Ammon's horn (tissue), 1 donor: ENCODE measurements at regions not wholly inside any gene's neighbourhood (a gene's known extent, or its start where the extent isn't known, plus 50 kb on each side); places are given as distances from the start of the nearest gene placed in this dataset.

Experiments
- DNase-seq: peaks from one replicate; pipeline ENCODE4 v3.0.0-alpha.2; 2016; ENCODE audit warnings: low spot score

DNA sequence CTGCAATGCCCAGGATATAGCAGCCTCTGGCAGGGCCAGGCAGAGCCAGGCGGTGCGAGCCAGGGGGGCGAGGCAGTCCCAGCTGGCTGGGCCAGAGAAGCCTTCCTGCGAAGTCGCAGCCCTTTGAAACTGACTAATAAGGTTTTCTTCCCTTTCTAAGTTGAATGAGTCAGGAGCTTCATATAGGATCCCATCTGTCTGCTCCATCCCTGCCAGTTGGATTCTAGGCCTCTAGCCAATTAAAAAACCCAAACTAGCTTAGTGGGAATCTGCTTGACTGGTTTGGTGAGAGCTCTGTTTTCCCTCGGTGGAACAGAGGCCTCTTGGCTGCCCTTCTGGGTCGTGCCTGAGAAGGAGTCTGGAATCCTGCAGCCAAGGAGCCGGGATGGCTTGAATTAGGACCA lies 70.1 kb upstream of the RAPGEF1 start:
- DNase-seq = peak; percentile 55

GRCh38 chr9:131808291-131808690 lies 68.4 kb upstream of the RAPGEF1 start:
- no peak for DNase-seq

DNA sequence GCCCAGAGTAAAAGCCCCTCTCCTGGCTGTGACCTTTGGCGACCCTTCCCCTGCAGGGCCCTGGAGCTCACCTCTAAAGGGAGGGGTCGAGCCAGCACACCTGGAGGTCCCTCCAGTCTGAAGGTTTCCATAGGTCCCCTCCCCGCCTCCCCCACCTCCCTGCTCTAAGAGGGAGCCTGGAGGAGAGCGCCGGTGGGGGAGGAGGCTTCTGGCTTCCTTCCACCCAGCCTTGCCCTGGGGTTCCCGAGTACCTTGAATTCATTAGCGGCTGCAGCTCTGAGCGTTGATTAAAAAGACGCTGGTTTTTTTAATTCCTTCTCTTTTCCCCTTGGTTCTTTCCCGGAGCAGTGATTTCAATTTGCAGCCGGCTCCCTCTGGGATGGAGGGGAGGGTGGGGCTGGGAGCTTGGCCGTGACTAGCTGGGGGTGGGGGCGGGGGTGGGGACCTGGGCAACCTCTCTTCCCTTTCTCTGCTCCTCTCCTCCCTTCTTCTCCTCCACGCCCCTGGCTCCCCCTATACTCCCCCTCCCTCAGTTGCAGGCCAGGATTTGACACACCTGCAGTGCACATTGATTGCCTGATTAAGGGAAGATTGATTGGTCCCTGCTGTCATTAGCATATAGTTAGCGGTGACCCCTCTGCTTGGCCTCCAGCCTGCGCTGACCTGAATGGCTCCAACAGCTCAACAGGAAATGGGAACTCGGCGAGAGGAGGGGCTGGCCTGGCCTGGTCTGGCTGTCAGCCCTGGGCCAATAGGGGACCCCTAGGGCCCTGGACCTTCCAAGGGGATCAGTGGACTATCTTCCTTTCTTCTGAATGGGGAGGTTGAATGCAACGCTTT lies 67.5 kb upstream of the RAPGEF1 start:
- DNase-seq = no peak

- no peak for DNase-seq
Measured at GRCh38 chr9:131805803-131806202, 65.9 kb upstream of the RAPGEF1 start.

DNA sequence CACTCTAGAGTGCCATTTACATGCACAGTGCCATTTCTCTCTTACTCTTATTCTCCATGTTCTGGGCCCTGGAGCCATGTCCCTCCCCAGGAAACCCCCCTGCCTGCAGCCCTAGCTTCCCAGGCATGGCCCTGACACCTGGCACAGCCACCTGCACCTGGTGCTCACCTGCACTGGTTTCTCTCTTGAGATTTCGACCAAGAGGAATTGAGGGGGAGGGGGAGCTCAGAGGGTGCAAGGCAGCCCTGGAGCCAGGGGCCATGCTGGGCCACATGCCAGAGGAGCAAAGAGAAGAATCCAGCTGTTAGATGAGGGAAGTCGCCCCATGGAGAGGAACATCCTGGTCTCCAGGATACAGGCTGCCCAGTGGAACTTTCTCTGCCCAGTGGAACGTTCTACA lies 65.0 kb upstream of the RAPGEF1 start:
- DNase-seq = no peak

- DNase-seq = no peak
Measured at GRCh38 chr9:131803758-131804411, 64.0 kb upstream of the RAPGEF1 start.

GRCh38 chr9:131801810-131802209 lies 61.9 kb upstream of the RAPGEF1 start:
- DNase-seq = no peak

GRCh38 chr9:131800843-131801242 lies 61.0 kb upstream of the RAPGEF1 start:
- DNase-seq = peak; percentile 57

- no peak for DNase-seq
Measured at GRCh38 chr9:131800366-131800765, 60.5 kb upstream of the RAPGEF1 start.

- DNase-seq = peak; percentile 64
Measured at GRCh38 chr9:131799177-131799823, 59.4 kb upstream of the RAPGEF1 start.

DNA sequence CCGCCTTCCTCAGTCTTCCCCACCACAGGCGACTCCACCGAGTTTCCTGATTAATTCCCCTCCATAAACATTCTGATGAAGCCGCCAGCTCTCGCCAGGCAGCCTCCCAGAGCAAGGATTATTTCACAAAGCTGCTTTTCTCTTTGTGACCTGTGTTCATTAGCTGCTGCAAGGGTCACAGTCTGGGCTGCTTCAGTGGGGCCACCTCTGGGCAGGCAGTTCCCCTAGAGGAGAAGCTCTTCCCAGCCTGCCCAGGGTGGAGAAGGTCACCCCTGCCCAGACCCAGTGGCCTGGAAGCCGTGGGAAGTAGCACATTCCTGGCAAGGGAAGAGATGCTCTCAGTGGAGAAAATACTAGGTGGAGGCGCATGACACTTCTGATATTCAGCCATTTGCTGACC lies 58.4 kb upstream of the RAPGEF1 start:
- no peak for DNase-seq

GRCh38 chr9:131794393-131794792 lies 54.5 kb upstream of the RAPGEF1 start:
- DNase-seq = no peak

GRCh38 chr9:131791542-131792254 lies 51.8 kb upstream of the RAPGEF1 start:
- DNase-seq = no peak
